Stimulated activated CD4-positive, alpha-beta T cell treated with anti-CD3 and anti-CD28 coated beads, Interleukin-2, amount 100 ng/mL, for 48 hours (primary cell): ENCODE measurements at regions not wholly inside any gene's neighbourhood (a gene's known extent, or its start where the extent isn't known, plus 50 kb on each side); places are given as distances from the start of the nearest gene placed in this dataset.
A peak's percentile ranks its signal among the peaks of the same experiment; 100 is the strongest.

Experiments
- DNase-seq, 2 donors: peaks; one replicate each; pipeline ENCODE4 v3.0.0-alpha.2; 2020

DNA sequence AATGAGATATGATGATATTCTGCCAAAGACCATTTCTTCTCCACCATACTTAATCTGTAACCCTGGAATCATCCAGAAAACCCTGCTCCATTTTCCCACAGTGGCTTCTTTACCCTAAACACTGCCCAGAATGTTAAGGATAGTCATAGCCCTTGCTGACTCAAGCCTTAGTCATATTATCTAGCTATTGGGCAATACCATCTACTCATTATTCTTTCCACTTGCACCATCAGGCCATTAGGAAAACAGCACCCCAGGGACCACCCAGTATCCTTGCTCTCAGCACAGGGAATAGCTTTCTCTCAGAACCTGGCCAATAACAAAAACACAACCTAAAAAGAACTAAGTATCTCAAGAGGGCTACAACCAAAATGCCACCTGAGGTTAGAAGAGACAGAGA is 445.7 kb upstream of the SLC14A2 start:
- no peak for DNase-seq

DNA sequence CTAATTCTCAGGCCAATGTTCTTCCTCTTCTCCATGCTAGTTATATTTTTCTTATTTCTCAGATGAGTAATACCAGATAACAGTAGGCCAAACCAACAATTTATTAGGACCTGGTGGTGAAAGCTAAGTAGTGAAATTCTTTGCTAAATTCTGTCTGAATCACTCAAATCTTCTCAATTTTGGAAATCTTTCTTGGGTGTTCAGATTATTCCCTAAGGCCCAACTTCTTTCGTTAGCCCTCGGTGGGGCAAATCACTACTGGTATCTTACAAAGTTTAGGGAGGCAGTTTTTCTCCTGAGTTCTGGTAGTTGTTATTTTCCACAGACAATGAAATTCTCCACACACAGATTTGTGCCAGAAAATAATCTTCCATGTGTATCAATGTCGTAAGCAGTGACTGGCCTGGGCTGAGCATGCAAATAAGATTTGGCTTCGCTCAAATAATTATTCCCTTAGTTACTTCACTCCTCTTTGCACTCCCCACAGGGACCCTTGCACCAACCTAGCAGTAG is 443.5 kb upstream of the SLC14A2 start:
- DNase-seq = no peak

DNA sequence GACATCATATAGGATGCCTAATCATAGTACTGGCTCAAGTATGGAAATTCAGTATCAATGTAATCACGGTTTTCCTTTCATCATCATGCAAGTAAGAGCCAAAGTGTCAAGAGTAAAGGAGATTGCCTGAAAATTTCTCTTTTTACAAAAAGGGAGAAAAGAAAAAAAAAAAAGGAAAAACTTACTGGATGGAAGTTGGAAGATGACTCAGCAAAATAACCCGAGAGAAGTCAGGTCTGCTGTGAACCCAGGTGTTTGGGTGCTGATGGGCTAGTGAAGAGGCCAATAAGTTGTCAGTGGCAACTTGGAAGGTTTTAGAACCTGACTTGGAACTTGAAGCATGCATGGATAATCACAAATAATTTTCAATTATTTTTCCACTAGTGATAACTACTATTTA is 441.9 kb upstream of the SLC14A2 start:
- DNase-seq = no peak

DNA sequence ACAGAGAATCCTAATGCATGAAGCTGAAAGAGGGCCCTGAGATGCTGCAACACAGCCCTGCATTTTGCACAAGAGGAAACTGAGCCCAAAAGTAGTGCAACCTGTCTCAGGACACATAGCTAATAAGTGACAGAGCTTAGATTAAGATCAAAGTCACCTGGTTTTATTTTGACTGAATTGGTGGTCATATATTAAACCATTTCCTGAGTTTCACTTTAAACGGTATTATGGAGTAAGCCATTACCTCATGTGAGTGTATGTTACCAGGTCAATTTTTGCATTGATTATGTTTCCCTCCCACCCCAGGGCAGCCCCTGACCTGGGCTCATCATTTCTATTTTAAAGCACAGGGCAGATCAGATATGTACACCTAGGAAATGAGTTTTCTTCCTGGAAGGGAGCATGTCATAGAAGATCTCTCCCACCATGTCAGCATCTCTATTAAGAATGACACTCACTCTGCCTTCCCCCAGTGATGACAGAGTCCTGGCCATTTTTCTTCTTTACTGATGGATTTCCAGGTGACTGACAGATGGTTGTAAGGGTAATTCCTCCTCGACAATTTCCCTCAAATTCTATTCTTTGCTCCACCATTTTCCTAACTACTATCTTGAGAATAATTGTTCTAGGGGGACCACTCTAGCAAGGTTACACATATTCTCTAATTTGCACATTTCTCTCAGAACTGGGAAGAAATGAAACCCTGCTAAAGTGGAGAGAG is 441.3 kb upstream of the SLC14A2 start:
- DNase-seq = no peak

DNA sequence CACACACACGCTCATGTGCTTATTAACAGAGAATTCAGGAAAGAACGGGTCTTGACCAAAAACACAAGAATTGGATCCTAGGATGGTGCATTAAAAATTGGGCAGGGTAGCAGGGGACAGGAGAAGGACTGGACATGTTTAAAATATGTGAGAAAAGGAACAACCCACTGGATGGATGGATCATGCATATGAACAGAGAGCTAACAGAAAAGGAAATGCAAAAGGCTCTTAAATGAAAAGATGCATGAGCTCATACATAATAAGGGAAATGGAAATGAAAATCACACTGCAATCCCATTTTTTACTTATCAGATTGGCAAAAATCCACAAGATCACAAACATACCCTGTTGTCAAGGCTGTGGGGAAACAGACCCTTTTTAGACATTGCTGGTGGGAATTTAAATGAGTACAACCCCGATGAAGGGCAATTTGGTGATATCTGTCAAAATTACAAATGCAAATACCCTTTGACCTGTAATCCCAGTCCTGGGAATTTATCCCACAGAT is 440.6 kb upstream of the SLC14A2 start:
- no peak for DNase-seq

DNA sequence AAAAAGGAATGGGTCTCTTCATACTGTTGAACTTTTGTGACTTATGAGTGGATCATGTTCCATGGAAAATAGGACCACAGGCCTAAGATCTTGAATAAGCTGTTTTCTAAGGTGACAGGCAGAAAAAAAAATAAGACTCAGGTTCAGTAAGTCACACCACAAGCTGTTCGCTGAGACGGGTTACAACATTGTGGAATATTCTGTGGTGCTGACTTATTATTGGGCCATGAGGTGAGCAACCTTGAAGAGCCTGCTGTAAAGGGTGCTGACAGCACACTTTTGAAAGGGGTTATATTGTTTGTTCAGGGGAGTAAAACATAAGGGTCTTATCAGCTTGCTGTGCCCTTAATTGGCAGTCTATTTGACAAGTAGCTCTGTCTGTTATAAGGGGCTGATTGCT is 439.8 kb upstream of the SLC14A2 start:
- DNase-seq = no peak

DNA sequence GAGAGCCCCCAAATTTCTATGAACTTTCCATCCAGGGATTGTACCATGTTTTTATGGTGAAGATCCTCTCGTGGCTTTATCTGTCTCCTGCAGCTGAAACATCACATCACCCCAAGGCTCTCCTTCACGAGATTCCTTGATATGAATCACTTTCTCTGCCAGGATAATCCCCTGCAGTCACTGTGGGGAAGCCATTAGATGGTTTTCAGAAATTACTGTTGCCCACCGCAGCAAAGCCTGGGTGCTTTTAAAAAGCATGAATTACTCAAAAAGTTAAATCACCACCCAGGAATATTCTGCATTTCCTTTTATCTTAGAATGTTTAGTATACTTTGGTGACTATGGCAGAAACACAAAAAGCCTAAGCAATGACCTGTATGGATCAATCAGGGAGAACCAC is 428.4 kb upstream of the SLC14A2 start:
- no peak for DNase-seq

DNA sequence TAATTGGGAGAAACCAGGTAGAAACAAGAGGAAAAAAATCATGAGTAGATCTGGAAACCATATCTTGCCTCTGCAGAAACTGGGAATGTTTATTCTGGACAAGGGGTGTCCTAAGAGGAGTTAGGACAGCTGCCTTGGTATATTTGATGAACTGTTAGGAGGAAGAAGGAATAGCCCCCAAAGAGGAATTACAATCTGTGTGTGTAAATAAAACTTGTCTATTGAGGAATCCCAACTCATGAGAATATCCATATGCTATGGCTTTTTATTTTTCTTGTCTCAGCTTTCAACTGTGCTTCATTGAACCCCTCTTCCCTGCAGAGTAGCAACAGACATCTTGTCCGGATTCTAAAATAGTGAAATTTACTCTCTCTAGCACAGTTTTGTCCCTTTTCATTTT is 423.5 kb upstream of the SLC14A2 start:
- no peak for DNase-seq

DNA sequence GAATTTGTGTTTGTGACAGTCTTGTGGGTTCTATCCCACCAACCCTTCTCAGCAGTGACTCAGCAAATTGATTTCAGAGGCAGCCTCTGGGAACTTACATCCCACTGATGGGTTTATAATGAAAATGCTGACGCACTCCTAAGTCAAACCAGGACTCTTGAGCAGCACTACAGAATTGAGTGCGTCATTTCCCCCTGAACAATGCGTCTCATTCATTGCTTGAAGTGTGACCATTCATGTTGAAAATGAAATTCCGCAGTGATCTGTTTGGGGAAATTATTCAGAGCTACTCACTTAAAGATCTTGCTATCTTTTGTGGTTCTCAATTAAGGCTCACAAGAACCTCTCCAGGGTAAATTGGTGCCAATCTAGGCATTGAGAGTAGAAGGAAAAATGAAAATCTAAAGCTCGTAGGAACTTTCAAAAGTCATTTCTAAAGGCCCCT is 417.7 kb upstream of the SLC14A2 start:
- DNase-seq = peak in 1 of 2 donors; percentile 12

DNA sequence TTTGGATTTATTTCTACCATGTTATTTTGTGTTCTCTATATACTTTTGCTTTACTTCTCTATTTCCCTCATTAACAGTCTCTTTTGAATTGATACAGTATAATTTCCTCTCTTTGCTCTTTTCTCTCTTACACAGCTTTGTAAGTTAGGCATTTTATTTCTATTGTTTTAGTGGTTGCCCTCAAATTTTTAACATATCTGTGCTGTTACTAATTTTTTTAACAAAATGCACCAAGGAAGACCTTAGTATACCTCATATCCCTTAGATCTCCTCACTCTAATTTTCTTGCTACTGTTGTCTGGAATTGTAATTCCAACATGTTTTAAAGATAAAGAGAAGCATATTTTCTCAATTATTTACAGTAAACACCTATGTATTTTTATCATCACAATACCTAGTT is 416.8 kb upstream of the SLC14A2 start:
- no peak for DNase-seq

DNA sequence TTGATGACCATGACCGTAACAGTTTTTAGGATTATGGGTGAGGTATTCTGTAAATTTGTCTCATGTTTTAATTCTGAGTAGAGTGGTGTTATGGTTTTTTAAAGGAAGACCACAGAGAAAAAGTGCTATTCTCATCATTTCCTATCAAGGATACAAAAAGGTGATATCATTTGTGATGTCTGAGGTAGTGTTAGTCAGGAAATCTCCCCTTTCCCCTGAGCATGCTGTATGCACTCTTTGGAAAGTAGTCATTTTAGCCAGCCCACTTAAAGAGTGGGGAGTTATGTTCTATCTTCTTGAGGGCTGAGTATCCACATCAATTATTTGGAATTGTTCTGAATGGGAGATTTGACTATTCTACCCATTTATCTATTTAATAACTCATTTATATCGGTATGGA is 414.2 kb upstream of the SLC14A2 start:
- DNase-seq = no peak

DNA sequence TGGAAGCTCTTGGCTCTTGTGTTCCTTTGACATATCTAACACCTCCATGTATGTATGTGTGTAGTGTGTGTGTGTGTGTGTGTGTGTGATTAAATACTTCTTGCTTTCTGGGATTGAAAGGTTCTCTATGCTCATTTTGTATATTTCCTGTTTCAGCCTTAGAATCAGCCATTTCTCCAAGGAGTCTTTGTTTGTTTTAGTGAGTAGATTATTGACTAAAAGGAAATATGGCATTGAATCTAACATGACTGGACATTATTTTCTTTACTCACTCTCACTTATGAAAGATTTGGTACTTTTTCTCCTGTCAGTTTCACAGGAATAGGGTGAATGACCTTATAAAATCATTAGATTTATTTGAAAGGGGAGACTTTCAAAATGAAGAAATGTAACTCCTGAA is 413.8 kb upstream of the SLC14A2 start:
- no peak for DNase-seq

DNA sequence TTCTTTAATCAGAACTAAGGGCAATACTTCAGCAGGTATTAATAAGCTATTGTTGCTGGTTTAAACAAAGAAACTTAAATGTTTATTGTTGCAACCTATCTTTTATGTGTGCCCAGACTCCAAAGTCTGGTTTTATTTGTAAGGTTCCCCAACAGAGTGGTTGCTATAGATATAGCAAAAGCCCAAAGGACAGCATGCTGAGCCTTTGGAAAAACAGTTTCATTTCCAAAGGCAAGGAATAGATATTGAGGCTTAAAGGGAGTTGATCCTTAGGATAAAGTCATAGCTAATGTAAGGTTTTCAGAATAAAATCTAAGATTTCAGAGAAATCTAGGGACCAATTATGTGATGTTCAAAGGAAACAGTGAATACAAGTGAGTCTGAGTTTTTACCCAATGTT is 413.2 kb upstream of the SLC14A2 start:
- no peak for DNase-seq

DNA sequence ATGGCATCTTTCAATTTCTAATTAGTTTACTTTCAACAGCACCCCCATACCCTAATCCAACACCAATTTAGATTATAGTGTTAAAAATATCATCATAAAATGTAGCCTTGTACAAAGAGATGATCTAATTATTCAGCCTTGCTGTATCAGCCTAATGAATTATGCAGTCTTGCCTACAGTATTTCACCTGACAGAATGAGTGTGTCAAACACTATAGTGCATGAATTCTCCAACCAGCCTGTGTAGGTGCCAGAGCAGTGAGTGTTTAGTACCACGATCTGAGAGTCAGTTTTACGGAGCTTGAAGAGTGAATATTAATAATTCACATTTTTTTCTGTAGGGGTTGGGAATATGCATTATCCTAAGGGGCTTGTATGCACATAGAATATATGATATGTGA is 411.6 kb upstream of the SLC14A2 start:
- DNase-seq = no peak

DNA sequence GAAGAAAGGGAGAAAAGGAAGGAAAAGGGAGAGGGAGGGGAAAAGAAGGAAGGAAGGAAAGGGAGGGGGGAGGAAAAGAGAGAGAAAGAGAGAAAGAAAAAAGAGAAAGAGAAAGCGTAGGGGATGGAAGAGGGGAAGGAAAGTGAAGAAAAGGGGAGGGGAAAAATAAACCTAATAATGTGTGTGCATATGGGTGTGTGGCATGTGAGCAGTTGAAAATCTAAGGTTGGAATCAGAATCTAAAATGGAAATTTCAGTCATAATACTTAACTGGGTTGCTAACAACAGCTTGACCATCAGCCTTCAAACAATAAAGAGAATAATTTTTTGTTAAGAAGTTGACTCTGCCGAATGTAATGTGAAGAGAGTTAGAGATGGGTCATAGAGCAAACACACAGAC is 407.9 kb upstream of the SLC14A2 start:
- DNase-seq = no peak

DNA sequence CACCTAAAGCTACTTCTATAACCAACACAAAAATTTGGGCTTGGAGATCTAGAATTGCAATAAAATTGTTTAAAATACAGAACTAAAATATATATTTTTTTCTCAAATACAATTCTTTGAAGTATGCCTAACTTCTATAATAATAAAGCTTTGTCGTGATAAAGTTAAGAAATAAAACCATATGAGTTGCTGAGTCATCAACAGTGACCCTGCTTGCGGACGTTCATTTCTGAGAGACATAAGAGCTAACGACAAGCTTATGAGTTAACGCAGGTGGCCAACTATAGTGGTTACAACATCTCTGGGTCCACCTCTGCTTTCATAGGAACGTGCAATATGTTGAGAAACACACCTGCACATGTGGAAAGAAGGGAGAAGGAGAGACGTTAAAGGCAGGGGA is 407.1 kb upstream of the SLC14A2 start:
- no peak for DNase-seq

DNA sequence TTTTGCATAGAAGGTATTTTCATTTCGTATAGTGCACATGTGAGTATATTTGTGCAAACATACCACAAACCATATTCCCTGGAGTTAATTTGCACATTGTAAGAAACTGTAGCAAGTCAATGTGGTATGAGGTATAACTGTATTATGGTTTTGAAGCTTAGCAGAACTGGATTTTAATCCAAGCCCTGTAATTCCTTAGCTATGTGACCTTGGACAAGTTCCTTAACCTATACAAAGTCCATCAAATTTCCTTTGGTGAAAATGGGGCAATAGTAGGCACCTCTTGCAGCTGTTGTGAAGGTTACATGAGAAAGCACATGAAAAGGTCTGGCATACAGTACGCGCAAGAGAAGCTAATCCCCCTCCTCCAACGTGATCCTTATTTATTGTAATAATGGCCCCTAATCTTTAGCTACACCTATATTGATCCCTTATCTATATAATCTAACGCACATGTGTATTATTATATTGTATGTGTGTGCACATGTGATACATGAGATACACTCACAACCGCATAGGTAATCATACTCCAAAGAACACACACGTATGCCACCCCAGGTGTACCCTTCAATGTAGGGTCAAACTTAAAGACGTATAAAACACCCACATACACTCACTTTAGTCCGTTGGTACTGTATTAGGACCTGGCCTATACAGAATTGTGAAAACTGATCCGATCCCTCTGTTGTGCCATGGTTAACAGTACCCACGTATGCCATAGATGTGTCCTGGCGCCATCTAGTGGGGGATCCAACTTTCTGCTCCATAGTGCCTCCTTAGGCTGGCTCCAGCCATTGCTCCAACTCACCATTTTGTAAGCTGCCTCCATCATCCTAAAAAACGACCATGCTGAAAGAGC is 402.9 kb upstream of the SLC14A2 start:
- DNase-seq = peak; percentile 74 to 77

DNA sequence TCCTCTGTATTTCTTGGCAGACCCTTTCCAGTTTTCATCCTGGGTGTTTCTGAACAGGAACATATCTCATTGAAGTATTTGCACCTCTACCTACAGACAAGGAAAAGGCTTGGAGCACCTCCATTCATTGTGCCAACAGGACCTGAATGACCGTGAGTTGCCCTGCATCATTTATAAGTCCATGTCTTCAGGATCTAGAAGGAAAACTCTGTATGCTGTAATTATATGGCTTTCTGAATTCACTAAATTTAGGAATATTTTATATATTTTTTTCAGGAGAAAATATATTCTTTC is 402.3 kb upstream of the SLC14A2 start:
- DNase-seq = no peak

DNA sequence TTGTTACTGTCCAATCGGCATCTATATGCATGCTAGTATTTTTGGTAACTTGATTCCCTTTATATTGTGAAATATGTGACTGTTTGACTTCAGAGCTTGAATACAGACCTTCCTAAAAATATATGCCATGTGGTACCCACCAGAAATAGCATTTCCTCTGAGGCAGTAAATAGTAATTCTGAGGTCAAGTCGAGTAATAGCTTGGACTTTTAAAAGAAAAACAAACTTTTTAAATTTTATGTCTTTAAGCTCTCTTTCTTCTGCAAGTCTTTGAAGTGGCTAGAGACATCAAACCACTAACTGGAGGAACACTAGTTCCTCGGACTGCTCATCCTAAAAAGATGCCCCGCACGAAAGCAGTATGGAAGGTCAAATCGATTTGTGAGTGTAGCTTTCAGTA is 396.8 kb upstream of the SLC14A2 start:
- no peak for DNase-seq

DNA sequence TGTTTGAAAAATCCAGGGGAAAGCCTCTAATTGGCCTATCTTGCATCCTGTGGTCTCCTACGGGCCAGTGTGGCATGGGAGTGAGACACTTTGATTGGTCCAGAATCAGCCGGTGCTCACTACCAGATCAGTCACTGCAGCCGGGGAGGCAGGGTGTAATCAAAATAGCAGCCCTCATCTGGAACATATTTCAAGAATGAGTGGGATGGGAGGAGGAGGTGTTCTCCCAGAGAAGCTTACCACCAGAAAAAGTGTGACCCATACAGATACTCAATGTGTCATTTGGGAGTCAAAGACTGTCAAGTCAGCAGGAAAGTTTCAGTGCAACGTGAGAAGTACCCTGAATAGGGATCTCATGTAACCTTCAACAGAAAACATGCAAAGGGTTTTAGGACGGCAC is 393.9 kb upstream of the SLC14A2 start:
- no peak for DNase-seq

DNA sequence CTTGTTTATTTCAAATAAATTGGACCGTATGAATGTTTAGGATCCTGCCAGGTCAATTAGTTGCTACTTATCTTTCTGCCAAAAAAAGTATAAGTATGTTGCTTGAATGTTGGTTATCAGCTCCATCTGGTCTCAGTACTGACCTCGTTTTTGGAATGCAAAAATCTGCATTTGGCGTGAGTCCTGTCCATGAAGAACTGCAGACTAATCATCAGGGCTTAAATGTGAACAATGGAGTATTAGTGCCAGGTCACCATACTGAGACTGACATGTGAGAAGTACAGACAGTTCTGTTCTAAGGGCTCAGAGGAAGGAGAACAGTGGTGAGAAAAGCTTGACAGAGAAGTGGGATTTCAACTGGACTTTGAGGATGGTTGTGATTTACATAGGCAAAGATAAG is 393.1 kb upstream of the SLC14A2 start:
- no peak for DNase-seq

DNA sequence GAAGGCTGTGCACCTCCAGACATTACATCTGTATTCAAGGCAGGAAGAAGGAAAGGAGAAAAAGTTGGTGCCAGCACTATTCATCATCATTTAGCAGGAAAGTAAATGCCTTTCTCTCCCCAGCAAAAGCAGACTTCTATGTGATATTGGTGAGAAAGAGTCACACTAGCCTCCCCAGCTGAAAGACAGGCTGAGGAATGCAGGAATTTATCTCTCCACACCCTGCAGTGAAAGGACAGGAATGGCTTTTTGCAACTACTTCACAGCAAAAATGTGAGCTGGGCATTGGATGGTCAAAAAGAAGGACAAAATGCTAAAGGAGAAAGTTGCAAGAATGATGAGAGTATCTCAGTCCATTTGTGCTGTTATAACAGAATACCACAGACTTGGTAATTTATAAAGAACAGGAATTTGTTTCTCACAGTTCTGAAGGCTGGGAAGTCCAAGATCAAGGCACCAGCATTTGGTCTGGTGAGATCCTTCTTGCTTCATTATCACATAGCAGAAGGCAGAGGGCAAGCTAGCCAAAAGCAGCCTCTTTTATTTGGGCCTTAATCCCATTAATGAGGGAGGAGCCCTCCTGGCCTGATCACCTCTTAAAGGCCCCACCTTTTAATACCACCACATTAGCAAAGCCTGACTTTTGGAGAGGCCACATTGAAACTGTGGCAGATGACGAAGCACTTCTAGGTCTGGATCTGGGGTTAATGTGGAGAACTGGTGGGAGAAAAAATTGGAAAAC is 388.1 kb upstream of the SLC14A2 start:
- no peak for DNase-seq

DNA sequence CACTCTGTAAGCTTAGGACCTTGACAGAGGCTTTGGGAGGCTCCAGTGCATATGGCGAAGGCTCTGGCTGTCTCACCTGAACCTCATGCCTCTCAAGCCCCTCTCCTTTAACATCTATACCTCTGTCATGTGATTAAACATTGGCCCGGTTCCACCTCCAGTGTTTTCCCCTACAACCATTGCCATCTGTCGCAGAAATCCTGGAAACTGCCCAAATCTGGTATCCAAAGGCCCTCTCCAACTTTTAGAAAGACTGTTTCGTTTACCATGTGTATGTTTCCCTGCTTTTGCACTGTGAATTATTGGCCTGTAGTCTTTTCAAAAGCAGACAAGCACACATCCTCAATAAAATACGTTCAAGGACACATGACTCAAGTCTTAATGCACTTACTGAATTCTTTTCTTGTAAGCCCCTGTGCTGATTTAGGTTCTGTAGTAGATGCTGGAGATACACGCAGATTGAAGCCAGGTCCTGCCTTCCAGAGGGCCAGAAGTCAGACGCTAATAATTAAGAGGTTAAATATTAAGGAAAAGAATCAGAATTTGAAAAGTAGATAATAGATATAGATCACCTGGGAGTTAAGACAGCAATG is 386.4 kb upstream of the SLC14A2 start:
- no peak for DNase-seq
